Thyroid gland (tissue), 4 donors: ENCODE measurements at regions not wholly inside any gene's neighbourhood (a gene's known extent, or its start where the extent isn't known, plus 50 kb on each side); places are given as distances from the start of the nearest gene placed in this dataset.

Experiments used
- POLR2A ChIP-seq, 2 donors: fragments of 450-650 bp; IDR thresholded peaks; one replicate each; pipeline ENCODE4 v1.6.1; 2017; ENCODE audit warnings: antibody characterized with exemption in 2 of 2, mild to moderate bottlenecking in 2 of 2, moderate library complexity in 1 of 2
- TF ChIP-seq, protein P1 (sequence below), 6 experiments: fragments of 200-600 bp in 3 of 6; fragments of 450-650 bp in 3 of 6; sonication (generic) in 3 of 6; IDR thresholded peaks; one replicate each; pipeline ENCODE4 v1.5.1; 2016 to 2019; ENCODE audit warnings: antibody characterized with exemption in 6 of 6, mild to moderate bottlenecking in 2 of 6, inconsistent platforms in 1 of 6, moderate library complexity in 1 of 6

DNA sequence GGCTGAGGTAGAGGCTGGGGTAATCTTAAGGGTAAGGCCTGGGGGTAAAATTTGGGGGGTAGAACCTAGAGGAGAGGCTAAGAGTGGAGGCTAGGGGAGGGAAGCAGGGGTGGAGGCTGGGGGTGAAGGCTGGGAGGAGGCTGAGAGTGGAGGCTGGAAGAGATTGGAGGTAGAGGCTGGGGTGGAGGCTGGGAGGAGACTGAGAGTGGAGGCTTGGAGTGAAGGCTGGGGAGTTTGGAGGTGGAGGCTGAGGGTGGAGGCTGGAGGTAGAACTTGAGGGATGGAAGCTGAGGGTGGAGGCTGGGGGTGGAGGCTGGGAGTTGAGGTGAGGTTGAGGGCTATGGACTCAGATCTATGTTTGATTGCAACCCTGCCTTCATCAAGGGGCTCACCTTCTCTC lies 333.6 kb downstream of the C16orf95 start:
- TF ChIP-seq, protein P1, sequence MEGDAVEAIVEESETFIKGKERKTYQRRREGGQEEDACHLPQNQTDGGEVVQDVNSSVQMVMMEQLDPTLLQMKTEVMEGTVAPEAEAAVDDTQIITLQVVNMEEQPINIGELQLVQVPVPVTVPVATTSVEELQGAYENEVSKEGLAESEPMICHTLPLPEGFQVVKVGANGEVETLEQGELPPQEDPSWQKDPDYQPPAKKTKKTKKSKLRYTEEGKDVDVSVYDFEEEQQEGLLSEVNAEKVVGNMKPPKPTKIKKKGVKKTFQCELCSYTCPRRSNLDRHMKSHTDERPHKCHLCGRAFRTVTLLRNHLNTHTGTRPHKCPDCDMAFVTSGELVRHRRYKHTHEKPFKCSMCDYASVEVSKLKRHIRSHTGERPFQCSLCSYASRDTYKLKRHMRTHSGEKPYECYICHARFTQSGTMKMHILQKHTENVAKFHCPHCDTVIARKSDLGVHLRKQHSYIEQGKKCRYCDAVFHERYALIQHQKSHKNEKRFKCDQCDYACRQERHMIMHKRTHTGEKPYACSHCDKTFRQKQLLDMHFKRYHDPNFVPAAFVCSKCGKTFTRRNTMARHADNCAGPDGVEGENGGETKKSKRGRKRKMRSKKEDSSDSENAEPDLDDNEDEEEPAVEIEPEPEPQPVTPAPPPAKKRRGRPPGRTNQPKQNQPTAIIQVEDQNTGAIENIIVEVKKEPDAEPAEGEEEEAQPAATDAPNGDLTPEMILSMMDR (IDR thresholded peaks at IDR 0.05) = no peak
- TF ChIP-seq POLR2A (IDR thresholded peaks at IDR 0.05) = no peak
